Natural killer cell (primary cell): ENCODE measurements at regions not wholly inside any gene's neighbourhood (a gene's known extent, or its start where the extent isn't known, plus 50 kb on each side); places are given as distances from the start of the nearest gene placed in this dataset.

Experiments
- ATAC-seq, 3 donors: fragments of 150-1000 bp in 2 of 3; fragments of 200-7000 bp in 1 of 3; cut with Tn5 transposase; 1 replicate in 1 of 3; 2 replicates in 2 of 3; pipeline ENCODE4 v1.10.0; 2021; ENCODE audit warnings: mild to moderate bottlenecking in 2 of 3, moderate library complexity in 2 of 3
- DNase-seq, 2 donors: peaks; one replicate each; pipeline versions ENCODE4 v3.0.0 to v3.0.0-alpha.2; 2013 to 2021; ENCODE audit warnings: mixed read lengths in 1 of 2
- H3K27ac ChIP-seq: one replicate; pipeline ENCODE4 v1.5.1; 2013; ENCODE audit warnings: mild to moderate bottlenecking, low read length
- H3K27me3 ChIP-seq: one replicate; pipeline ENCODE4 v1.6.1; 2013; ENCODE audit warnings: low read length; ENCODE audit not compliant: control insufficient read depth, insufficient read depth
- H3K36me3 ChIP-seq: one replicate; pipeline ENCODE4 v1.6.1; 2013; ENCODE audit warnings: low read length; ENCODE audit not compliant: control insufficient read depth, insufficient read depth
- H3K4me1 ChIP-seq: one replicate; pipeline ENCODE4 v1.6.1; 2013; ENCODE audit warnings: low read length; ENCODE audit not compliant: control insufficient read depth, insufficient read depth
- H3K4me3 ChIP-seq: one replicate; pipeline ENCODE4 v1.5.1; 2013; ENCODE audit warnings: low read length
- H3K9me3 ChIP-seq: one replicate; pipeline ENCODE4 v1.6.1; 2013; ENCODE audit warnings: low read length; ENCODE audit not compliant: control insufficient read depth, insufficient read depth
- H3K27ac Mint-ChIP-seq, 2 donors: one replicate each; pipeline ENCODE4 v1.8.0; 2022; ENCODE audit warnings: mild to moderate bottlenecking in 2 of 2, mixed read lengths in 2 of 2, moderate library complexity in 1 of 2
- H3K27me3 Mint-ChIP-seq, 2 donors: one replicate each; pipeline ENCODE4 v1.8.0; 2022; ENCODE audit warnings: low read depth in 2 of 2, mixed read lengths in 2 of 2
- H3K36me3 Mint-ChIP-seq: one replicate; pipeline ENCODE4 v1.8.0; 2022; ENCODE audit warnings: mixed read lengths
- H3K4me1 Mint-ChIP-seq, 2 donors: one replicate each; pipeline ENCODE4 v1.8.0; 2022; ENCODE audit warnings: mixed read lengths in 2 of 2
- H3K4me3 Mint-ChIP-seq: one replicate; pipeline ENCODE4 v1.8.0; 2022; ENCODE audit warnings: mild to moderate bottlenecking, moderate library complexity, mixed read lengths
- H3K9me3 Mint-ChIP-seq, 2 donors: one replicate each; pipeline ENCODE4 v1.8.0; 2022; ENCODE audit warnings: mixed read lengths in 2 of 2
- WGBS: methylation state at CpG from one replicate; pipeline ENCODE4 v1.1.7; 2013; ENCODE audit warnings: missing lambda C conversion rate; ENCODE audit not compliant: insufficient coverage; 5-methylcytosine and 5-hydroxymethylcytosine counted together
- intact Hi-C: fragments of 100-400 bp; cut with micrococcal nuclease; formaldehyde crosslinking; loops from one replicate; pipeline ENCODE4 v1.14.2; 2022
- TF ChIP-seq, protein P1 (sequence below): fragments of 200-600 bp; IDR thresholded peaks from one replicate; pipeline ENCODE4 v1.8.0; 2022; ENCODE audit warnings: antibody characterized with exemption

DNA sequence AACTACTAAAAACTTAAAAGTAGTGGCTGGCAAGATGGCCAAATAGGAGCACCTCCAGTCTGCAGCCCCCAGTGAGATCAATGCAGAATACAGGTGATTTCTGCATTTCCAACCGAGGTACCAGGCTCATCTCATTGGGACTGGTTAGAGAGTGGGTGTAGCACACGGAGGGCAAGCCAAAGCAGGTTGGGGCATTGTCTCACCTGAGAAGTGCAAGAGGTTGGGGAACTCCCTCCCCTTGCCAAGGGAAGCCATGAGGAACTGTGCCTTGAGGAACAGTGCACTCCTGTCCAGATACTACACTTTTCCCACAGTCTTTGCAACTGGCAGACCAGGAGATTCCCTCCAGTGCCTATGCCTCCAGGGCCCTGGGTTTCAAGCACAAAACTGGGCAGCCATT lies 311.1 kb downstream of the PAPSS1 start:
- TF ChIP-seq, protein P1, sequence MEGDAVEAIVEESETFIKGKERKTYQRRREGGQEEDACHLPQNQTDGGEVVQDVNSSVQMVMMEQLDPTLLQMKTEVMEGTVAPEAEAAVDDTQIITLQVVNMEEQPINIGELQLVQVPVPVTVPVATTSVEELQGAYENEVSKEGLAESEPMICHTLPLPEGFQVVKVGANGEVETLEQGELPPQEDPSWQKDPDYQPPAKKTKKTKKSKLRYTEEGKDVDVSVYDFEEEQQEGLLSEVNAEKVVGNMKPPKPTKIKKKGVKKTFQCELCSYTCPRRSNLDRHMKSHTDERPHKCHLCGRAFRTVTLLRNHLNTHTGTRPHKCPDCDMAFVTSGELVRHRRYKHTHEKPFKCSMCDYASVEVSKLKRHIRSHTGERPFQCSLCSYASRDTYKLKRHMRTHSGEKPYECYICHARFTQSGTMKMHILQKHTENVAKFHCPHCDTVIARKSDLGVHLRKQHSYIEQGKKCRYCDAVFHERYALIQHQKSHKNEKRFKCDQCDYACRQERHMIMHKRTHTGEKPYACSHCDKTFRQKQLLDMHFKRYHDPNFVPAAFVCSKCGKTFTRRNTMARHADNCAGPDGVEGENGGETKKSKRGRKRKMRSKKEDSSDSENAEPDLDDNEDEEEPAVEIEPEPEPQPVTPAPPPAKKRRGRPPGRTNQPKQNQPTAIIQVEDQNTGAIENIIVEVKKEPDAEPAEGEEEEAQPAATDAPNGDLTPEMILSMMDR, result no peak
- no peaks in the 10 kb centered on the region for H3K36me3 ChIP-seq
- intact Hi-C loops, result no loop called here
- no peaks in the 10 kb centered on the region for H3K4me1 ChIP-seq
- H3K27me3 ChIP-seq, result no peaks in the 10 kb centered on the region
- no peak overlapping the region for H3K27ac Mint-ChIP-seq
- no peaks in the 10 kb centered on the region for H3K4me1 Mint-ChIP-seq
- no peak overlapping the region for H3K27ac ChIP-seq
- H3K9me3 ChIP-seq, result no peaks in the 10 kb centered on the region
- H3K4me3 Mint-ChIP-seq, result no peak overlapping the region
- H3K36me3 Mint-ChIP-seq, result no peaks in the 10 kb centered on the region
- ATAC-seq (no peak), DNase-seq (no peak)
- H3K27me3 Mint-ChIP-seq, result no peaks in the 10 kb centered on the region
- 63% methylated on average over 2 of the region's 2 CpGs for WGBS
- H3K4me3 ChIP-seq, result no peak overlapping the region
- H3K9me3 Mint-ChIP-seq, result peaks cover 6 to 13% of the 10 kb centered on the region in 2 donors

- intact Hi-C loops, result no loop called here
- H3K36me3 ChIP-seq, result no peaks in the 10 kb centered on the region
- WGBS, result 87% methylated on average over 5 of the region's 6 CpGs
- Mint-ChIP-seq H3K27ac (no peak overlapping the region), H3K27me3 (no peaks in the 10 kb centered on the region), H3K36me3 (no peaks in the 10 kb centered on the region), H3K4me1 (no peaks in the 10 kb centered on the region), H3K4me3 (no peak overlapping the region), H3K9me3 (peaks cover 2 to 3% of the 10 kb centered on the region in 2 donors)
- no peaks in the 10 kb centered on the region for H3K27me3 ChIP-seq
- TF ChIP-seq, protein P1, result no peak
- H3K4me3 ChIP-seq, result no peak overlapping the region
- no peaks in the 10 kb centered on the region for H3K4me1 ChIP-seq
- DNase-seq (no peak), ATAC-seq (no peak)
- no peak overlapping the region for H3K27ac ChIP-seq
- no peaks in the 10 kb centered on the region for H3K9me3 ChIP-seq
These were observed 315.3 kb downstream of the PAPSS1 start for GRCh38 chr4:107404591-107405300.

DNA sequence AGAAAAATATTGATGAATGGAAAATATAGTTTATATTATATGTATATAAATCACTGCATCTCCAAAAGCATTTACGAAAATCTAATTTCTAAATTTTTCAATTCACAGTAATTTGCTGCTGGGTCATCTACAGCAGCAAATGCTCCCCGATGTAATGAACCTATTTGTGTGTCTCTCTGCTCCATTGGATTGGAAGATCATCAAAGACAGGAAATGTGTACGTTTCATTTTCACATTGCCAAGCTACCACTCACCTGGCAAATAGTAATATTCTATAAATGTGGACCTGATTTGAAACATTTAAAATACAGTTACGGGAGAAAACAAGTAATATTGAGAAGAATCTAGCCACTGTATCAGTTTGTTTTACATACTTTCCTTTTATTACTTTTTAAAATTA lies 317.7 kb downstream of the PAPSS1 start:
- no peaks in the 10 kb centered on the region for H3K36me3 ChIP-seq
- WGBS, result 85% methylated on average over 1 of the region's 4 CpGs
- no peak for ATAC-seq

More for the DNA sequence above, 317.7 kb downstream of the PAPSS1 start:
- no peaks in the 10 kb centered on the region for H3K4me1 Mint-ChIP-seq
- H3K27ac Mint-ChIP-seq, result no peak overlapping the region
- Histone ChIP-seq H3K4me3 (no peak overlapping the region), H3K9me3 (no peaks in the 10 kb centered on the region), H3K27ac (no peak overlapping the region), H3K27me3 (no peaks in the 10 kb centered on the region), H3K4me1 (no peaks in the 10 kb centered on the region)
- no peaks in the 10 kb centered on the region for H3K36me3 Mint-ChIP-seq
- intact Hi-C loops, result no loop called here
- TF ChIP-seq, protein P1, result no peak
- H3K9me3 Mint-ChIP-seq, result peaks cover 5 to 6% of the 10 kb centered on the region in 2 donors
- H3K27me3 Mint-ChIP-seq, result no peaks in the 10 kb centered on the region
- no peak for DNase-seq
- H3K4me3 Mint-ChIP-seq, result no peak overlapping the region
